HG03159 (cell line): ENCODE measurements at regions not wholly inside any gene's neighbourhood (a gene's known extent, or its start where the extent isn't known, plus 50 kb on each side); places are given as distances from the start of the nearest gene placed in this dataset.
A peak's percentile ranks its signal among the peaks of the same experiment; 100 is the strongest.

ENCODE experiments used
- ATAC-seq: cut with Tn5 transposase; IDR thresholded peaks from one replicate; pipeline ENCODE4 v1.9.1; 2021; ENCODE audit warnings: mild to moderate bottlenecking, moderate library complexity; ENCODE audit not compliant: unreplicated experiment

GRCh38 chr5:145708169-145708568 lies 127.0 kb downstream of the PRELID2 start:
- no peak for ATAC-seq

DNA sequence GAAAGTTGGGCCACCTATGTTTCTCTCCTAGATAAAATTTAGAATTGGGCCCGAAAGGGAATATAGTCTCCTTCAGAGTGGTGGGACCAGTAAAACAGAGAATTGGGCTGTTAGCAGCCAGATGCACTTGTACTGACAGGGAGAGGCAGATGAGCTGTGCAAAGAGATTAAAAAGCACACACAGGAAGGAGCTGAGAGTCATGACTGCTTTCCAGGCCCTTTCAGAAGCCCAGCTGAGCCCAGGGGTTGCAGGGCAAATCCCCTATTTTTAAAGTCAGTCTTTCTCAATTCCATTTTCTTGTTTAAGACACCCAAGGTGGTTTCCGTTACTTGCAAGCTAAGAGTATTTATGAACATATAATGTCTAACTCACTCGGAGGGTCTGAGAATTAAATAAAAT lies 130.4 kb downstream of the PRELID2 start:
- no peak for ATAC-seq

GRCh38 chr5:145703856-145704255 lies 131.3 kb downstream of the PRELID2 start:
- no peak for ATAC-seq

DNA sequence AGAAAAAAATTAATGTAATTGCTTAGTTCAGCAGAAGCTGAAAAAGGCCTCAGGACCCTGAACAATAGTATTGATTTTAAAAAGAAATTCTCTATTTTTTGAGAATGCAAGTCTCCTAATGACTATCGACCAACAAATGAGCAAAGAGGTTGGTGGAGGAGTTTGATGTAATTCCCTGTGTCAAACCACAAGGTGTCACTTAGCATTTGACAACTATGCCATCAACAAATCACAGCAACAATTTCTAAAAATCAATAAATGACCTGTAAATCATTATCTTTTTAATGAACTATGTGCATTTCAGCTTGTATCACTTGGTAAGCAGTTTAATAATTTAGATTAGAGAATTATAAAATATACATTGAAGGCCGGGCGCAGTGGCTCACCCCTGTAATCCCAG lies 133.7 kb downstream of the PRELID2 start:
- ATAC-seq, result no peak

DNA sequence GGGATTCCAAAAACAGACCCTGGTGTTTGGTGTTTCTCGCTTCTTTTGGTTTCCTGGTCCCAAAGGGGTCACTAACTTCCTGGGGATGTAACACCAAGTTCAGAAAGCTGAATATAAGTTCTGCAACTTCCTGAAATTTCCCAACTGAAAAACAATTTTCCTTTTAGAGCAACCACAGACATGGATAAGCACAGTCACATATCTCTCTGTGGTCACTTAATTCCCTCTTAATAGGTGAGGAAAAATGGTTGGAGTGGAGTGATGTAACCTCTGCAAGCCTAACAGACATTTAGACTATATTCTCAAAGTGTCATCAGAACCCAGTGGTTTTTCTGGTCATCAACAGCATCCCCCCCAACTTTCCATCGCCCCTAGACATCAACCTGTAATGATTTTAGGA lies 135.3 kb downstream of the PRELID2 start:
- ATAC-seq, result no peak

DNA sequence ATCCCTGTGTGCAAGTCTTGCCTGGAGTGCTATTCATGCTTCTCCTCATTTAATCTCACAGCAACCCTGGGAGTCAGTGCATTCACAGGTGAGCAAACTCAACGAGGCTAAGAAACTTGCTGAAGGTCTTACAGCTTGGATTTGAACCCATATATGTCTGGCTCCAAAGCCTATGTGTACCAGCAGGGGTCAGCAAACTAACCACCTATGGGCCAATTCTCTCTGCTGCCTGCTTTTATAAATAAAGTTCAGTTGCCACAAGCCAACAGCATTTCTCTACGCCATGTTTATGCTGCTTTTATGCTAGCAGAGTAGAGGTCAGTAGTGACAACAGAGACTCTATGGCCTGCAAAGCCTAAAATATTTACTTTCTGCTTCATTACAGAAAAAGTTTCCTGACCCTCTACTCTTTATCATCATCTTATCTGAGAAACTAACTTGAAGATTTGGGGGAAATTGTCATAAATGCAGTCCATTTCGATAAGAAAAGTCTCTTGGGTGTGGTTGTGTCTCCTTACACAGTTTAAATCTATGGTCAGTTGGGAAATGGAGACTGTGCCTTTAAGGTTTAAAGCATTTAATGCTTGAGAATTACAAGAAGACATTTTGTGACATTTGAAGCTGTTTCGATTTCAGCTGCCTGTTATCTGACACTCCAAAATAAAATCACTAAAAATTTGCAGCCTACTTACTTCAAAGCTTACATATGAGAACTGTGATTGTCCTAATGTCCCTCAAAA lies 137.7 kb downstream of the PRELID2 start:
- peak; percentile 85 for ATAC-seq

DNA sequence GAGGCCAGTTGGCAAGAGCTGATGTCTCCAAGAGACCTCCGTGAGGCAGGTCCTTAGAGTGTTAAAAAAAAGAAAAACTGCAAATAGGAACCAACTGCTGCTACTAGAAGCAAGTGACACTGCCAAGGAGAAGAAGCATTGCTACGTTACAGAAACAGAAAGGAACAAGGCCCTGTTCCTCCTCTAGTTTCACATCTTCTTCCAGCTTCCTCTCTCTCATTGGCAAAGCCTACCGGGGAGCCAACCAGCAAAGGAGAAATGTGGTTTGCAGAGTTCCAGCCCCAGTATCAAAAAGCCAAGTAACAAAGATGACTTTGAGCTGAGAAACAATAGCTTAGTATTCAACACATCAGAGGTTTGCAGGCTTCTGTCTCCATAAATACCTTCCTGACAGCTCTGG lies 145.9 kb downstream of the PRELID2 start:
- ATAC-seq, result peak; percentile 88

- ATAC-seq, result no peak
These were observed 147.2 kb downstream of the PRELID2 start for GRCh38 chr5:145687943-145688342.

GRCh38 chr5:145685417-145685816 lies 149.7 kb downstream of the PRELID2 start:
- no peak for ATAC-seq

- no peak for ATAC-seq
These were observed 151.7 kb downstream of the PRELID2 start for GRCh38 chr5:145683431-145683830.

- no peak for ATAC-seq
These were observed 152.8 kb downstream of the PRELID2 start for GRCh38 chr5:145682197-145682899.

DNA sequence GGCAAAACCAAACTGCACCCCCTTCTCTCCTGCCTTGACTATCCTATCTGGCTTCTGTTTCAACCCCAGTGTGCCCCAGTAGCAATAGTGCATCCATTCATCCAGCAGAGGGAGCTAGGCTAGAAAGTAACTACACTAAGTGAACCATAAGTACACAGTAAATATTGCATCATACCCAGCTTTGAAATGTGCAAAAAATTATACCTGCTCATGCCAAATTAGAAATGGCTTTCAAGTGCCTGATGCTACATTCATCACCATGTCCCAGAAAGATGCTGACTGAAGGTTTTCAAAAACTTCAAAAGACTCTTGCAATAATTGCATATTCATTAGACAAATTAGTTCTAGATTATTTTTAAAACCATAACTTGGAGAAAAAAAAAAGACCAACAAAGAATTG lies 153.5 kb downstream of the PRELID2 start:
- ATAC-seq, result peak; percentile 97

GRCh38 chr5:145681216-145681615 lies 153.9 kb downstream of the PRELID2 start:
- ATAC-seq, result no peak

GRCh38 chr5:145680767-145681166 lies 154.4 kb downstream of the PRELID2 start:
- ATAC-seq, result no peak

DNA sequence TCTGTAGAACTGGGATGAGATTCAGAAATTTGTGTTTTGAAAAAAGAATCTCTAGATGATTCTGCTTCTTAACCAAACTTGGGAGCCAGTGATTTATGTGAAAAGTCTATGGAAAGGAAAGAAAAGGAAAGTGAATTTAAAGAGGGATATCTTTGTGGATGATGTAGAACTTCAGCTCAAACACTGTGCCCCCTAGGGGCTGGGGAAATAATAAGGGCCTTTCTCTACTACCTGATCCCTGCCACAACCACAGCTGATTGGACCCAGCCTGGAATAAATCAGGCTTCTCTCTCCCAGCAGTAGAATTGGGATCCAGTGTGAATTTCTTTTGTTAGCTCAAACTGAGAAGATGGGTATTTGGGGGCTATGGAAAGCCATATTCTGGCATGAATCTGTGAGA lies 155.0 kb downstream of the PRELID2 start:
- no peak for ATAC-seq

- no peak for ATAC-seq
These were observed 156.9 kb downstream of the PRELID2 start for GRCh38 chr5:145678255-145678654.

- ATAC-seq, result no peak
These were observed 161.4 kb downstream of the PRELID2 start for GRCh38 chr5:145673786-145674185.

- no peak for ATAC-seq
These were observed 166.4 kb downstream of the PRELID2 start for GRCh38 chr5:145668714-145669113.

GRCh38 chr5:145667742-145668141 lies 167.4 kb downstream of the PRELID2 start:
- no peak for ATAC-seq

GRCh38 chr5:145666591-145666990 lies 168.6 kb downstream of the PRELID2 start:
- ATAC-seq, result no peak

DNA sequence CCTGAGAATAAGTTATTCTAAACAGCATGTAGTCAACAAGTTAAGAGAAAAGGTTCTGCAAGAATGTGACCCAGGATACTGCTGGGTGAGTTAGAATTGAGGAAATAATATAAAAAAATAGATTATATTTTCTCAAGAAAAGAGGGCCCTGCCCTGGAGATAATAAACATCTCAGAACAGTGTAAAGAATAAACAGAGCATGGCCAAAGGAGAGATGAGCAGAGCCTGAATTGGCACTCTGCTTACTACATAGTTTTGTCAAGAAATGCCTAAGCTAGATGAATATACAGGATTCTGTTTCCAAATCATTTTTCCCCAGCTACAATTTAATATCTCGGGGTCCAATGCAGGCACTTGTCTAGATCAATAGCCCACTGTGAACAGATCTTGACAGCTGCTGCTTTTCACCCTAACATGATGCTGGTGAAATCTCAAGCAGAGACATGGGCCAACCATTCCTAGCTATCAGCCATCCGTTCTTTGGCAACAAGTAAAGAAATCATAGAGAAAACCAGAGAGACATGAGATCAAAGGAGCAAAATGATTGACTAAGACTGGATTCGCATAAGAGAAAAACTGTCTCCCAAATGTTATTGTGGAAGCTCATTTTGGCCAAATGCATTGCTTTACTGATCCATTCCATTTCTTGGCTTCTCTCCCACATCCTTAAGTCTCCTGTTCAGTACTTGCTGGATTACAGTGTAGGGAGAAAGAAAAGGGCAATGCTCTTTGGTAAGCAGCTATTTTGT lies 173.2 kb downstream of the PRELID2 start:
- no peak for ATAC-seq
